Liver (tissue), 7 donors: ENCODE measurements at regions not wholly inside any gene's neighbourhood (a gene's known extent, or its start where the extent isn't known, plus 50 kb on each side); places are given as distances from the start of the nearest gene placed in this dataset.

ENCODE experiments used
- DNase-seq: peaks from one replicate; pipeline ENCODE4 v3.0.0-alpha.2; 2017; ENCODE audit warnings: low spot score
- H3K27ac ChIP-seq, 2 donors: one replicate each; pipeline ENCODE4 v1.7.0; 2013; ENCODE audit warnings: inconsistent platforms in 2 of 2, low read length in 2 of 2, control low read depth in 1 of 2, low read depth in 1 of 2, mild to moderate bottlenecking in 1 of 2
- H3K27me3 ChIP-seq, 4 donors: one replicate each; pipeline versions ENCODE4 v1.6.1 to v1.7.0; 2013; ENCODE audit warnings: low read length in 3 of 4, inconsistent platforms in 1 of 4, mild to moderate bottlenecking in 1 of 4, moderate library complexity in 1 of 4; ENCODE audit not compliant: control insufficient read depth in 4 of 4, insufficient read depth in 4 of 4
- H3K36me3 ChIP-seq, 4 donors: one replicate each; pipeline versions ENCODE4 v1.6.1 to v1.7.0; 2013; ENCODE audit warnings: low read length in 3 of 4, mild to moderate bottlenecking in 3 of 4, low read depth in 1 of 4, moderate library complexity in 1 of 4; ENCODE audit not compliant: control insufficient read depth in 4 of 4, insufficient read depth in 3 of 4
- H3K4me1 ChIP-seq, 4 donors: one replicate each; pipeline versions ENCODE4 v1.6.1 to v1.7.0; 2013; ENCODE audit warnings: low read length in 3 of 4, mild to moderate bottlenecking in 3 of 4, moderate library complexity in 1 of 4; ENCODE audit not compliant: control insufficient read depth in 4 of 4, insufficient read depth in 4 of 4
- H3K4me3 ChIP-seq, 3 donors: one replicate each; pipeline versions ENCODE4 v1.6.1 to v1.7.0; 2013; ENCODE audit warnings: low read length in 3 of 3, control low read depth in 1 of 3, low read depth in 1 of 3, mild to moderate bottlenecking in 1 of 3
- H3K9ac ChIP-seq, 2 donors: one replicate each; pipeline ENCODE4 v1.7.0; 2013; ENCODE audit warnings: low read length in 2 of 2, mild to moderate bottlenecking in 2 of 2, moderate library complexity in 2 of 2, control low read depth in 1 of 2, low read depth in 1 of 2
- H3K9me3 ChIP-seq, 4 donors: one replicate each; pipeline versions ENCODE4 v1.6.1 to v1.7.0; 2013; ENCODE audit warnings: low read length in 3 of 4; ENCODE audit not compliant: control insufficient read depth in 4 of 4
- EGR1 ChIP-seq, 2 donors: IDR thresholded peaks; 2 replicates each; pipeline ENCODE4 v1.6.1; 2016 to 2018; ENCODE audit warnings: antibody characterized with exemption in 2 of 2, low read depth in 2 of 2
- FOXA1 ChIP-seq: IDR thresholded peaks from 2 replicates; pipeline ENCODE4 v1.6.1; 2016; ENCODE audit warnings: antibody characterized with exemption
- FOXA2 ChIP-seq: IDR thresholded peaks from 2 replicates; pipeline ENCODE4 v1.6.1; 2016; ENCODE audit warnings: antibody characterized with exemption
- GABPA ChIP-seq, 2 donors: IDR thresholded peaks in 1 of 2; conservative IDR thresholded peaks in 1 of 2; 2 replicates each; pipeline ENCODE4 v1.6.1; 2016; ENCODE audit warnings: antibody characterized with exemption in 2 of 2, mild to moderate bottlenecking in 1 of 2, moderate library complexity in 1 of 2
- HNF4A ChIP-seq, 2 donors: conservative IDR thresholded peaks; 2 replicates each; pipeline ENCODE4 v1.6.1; 2016; ENCODE audit warnings: antibody characterized with exemption in 2 of 2, mild to moderate bottlenecking in 2 of 2
- HNF4G ChIP-seq: IDR thresholded peaks from 2 replicates; pipeline ENCODE4 v1.6.1; 2016; ENCODE audit warnings: antibody characterized with exemption
- JUND ChIP-seq, 2 donors: IDR thresholded peaks; 2 replicates each; pipeline ENCODE4 v1.6.1; 2016; ENCODE audit warnings: antibody characterized with exemption in 2 of 2
- NR2F2 ChIP-seq: IDR thresholded peaks from 2 replicates; pipeline ENCODE4 v1.6.1; 2016; ENCODE audit warnings: antibody characterized with exemption
- RAD21 ChIP-seq, 2 donors: IDR thresholded peaks; 2 replicates each; pipeline ENCODE4 v1.6.1; 2016; ENCODE audit warnings: antibody characterized with exemption in 2 of 2, mild to moderate bottlenecking in 2 of 2
- RXRA ChIP-seq, 2 donors: IDR thresholded peaks; 2 replicates each; pipeline ENCODE4 v1.6.1; 2017 to 2018; ENCODE audit warnings: antibody characterized with exemption in 2 of 2, mild to moderate bottlenecking in 1 of 2
- TAF1 ChIP-seq: conservative IDR thresholded peaks from 2 replicates; pipeline ENCODE4 v1.6.1; 2016; ENCODE audit warnings: antibody characterized with exemption, mild to moderate bottlenecking
- YY1 ChIP-seq: IDR thresholded peaks from 2 replicates; pipeline ENCODE4 v1.6.1; 2016; ENCODE audit warnings: antibody characterized with exemption, mild to moderate bottlenecking
- TF ChIP-seq, protein P1 (sequence below): fragments of 150-350 bp; IDR thresholded peaks from 2 replicates; pipeline ENCODE4 v1.5.1; 2017; ENCODE audit warnings: improper control_type of control experiment, low read depth, low read length; ENCODE audit not compliant: missing input control
- TF ChIP-seq, protein P2 (sequence below): IDR thresholded peaks from 2 replicates; pipeline ENCODE4 v1.6.1; 2016; ENCODE audit warnings: antibody characterized with exemption, mild to moderate bottlenecking
- TF ChIP-seq, protein P3 (sequence below): IDR thresholded peaks from 2 replicates; pipeline ENCODE4 v1.6.1; 2016; ENCODE audit warnings: antibody characterized with exemption
- donor health status: healthy.
- donor health status: healthy.
- donor health status: healthy.
- donor health status: healthy.

DNA sequence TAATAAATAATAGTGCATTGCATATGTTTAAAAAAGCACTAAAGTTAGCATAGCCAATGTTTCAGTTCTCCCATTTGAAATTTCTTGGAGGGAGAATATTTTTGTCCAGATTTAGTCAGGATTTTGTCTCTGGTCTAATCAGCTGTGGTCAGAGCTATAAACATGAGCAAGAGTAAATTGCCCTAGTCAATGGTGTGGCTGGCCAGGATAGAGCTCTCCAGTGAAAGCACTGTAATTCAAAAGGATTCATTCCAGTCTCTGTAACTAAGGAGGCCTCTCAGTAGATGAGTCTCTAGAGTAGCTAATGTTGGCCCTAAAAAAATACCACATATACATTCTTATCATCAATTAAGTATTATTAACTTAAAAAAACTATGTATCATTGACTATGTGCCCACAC is 241.6 kb downstream of the CDCA7 start:
- H3K4me3 ChIP-seq: no peak overlapping the region
- no peaks in the 10 kb centered on the region for H3K27me3 ChIP-seq
- H3K4me1 ChIP-seq: peaks cover 0 to 2% (median 0%) of the 10 kb centered on the region in 4 donors
- H3K36me3 ChIP-seq: no peaks in the 10 kb centered on the region
- TF ChIP-seq GABPA (IDR thresholded peaks at IDR 0.05 in 1 of 2, conservative IDR thresholded peaks at IDR 0.05 in 1 of 2): no peak
- TF ChIP-seq TAF1: no peak
- no peak for TF ChIP-seq RXRA (IDR thresholded peaks at IDR 0.05)
- no peak for TF ChIP-seq FOXA1
- TF ChIP-seq, protein P1, sequence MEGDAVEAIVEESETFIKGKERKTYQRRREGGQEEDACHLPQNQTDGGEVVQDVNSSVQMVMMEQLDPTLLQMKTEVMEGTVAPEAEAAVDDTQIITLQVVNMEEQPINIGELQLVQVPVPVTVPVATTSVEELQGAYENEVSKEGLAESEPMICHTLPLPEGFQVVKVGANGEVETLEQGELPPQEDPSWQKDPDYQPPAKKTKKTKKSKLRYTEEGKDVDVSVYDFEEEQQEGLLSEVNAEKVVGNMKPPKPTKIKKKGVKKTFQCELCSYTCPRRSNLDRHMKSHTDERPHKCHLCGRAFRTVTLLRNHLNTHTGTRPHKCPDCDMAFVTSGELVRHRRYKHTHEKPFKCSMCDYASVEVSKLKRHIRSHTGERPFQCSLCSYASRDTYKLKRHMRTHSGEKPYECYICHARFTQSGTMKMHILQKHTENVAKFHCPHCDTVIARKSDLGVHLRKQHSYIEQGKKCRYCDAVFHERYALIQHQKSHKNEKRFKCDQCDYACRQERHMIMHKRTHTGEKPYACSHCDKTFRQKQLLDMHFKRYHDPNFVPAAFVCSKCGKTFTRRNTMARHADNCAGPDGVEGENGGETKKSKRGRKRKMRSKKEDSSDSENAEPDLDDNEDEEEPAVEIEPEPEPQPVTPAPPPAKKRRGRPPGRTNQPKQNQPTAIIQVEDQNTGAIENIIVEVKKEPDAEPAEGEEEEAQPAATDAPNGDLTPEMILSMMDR: no peak
- TF ChIP-seq NR2F2: no peak
- no peak for TF ChIP-seq HNF4A (conservative IDR thresholded peaks at IDR 0.05)
- TF ChIP-seq FOXA2: no peak
- TF ChIP-seq YY1: no peak
- TF ChIP-seq HNF4G: no peak
- H3K9me3 ChIP-seq: no peaks in the 10 kb centered on the region
- no peak overlapping the region for H3K27ac ChIP-seq
- no peak overlapping the region for H3K9ac ChIP-seq
- DNase-seq: no peak

DNA sequence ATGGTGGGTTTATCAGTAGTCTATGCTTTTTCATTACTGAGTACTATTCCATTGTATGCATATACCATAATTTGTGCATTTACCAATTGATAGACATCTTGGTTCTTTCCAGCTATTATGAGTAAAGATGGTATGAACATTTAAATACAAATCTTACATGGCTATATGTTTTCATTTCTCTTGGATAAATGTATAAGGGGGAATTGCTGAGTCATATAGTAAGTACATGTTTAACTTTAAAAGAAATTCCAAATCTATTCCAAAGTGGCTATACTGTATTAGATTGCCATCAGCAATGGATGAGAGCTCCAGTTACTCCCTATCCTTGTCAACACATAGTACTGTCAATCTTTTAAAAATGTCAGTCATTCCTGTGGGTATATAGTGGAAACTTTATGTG is 243.9 kb downstream of the CDCA7 start:
- no peak overlapping the region for H3K27ac ChIP-seq
- H3K36me3 ChIP-seq: no peaks in the 10 kb centered on the region
- H3K9ac ChIP-seq: no peak overlapping the region
- no peaks in the 10 kb centered on the region for H3K27me3 ChIP-seq
- DNase-seq: no peak
- no peak overlapping the region for H3K4me3 ChIP-seq
- TF ChIP-seq, protein P1: no peak
- no peak for TF ChIP-seq YY1
- TF ChIP-seq FOXA2: no peak
- TF ChIP-seq FOXA1: no peak
- TF ChIP-seq TAF1: no peak
- TF ChIP-seq, protein P2, sequence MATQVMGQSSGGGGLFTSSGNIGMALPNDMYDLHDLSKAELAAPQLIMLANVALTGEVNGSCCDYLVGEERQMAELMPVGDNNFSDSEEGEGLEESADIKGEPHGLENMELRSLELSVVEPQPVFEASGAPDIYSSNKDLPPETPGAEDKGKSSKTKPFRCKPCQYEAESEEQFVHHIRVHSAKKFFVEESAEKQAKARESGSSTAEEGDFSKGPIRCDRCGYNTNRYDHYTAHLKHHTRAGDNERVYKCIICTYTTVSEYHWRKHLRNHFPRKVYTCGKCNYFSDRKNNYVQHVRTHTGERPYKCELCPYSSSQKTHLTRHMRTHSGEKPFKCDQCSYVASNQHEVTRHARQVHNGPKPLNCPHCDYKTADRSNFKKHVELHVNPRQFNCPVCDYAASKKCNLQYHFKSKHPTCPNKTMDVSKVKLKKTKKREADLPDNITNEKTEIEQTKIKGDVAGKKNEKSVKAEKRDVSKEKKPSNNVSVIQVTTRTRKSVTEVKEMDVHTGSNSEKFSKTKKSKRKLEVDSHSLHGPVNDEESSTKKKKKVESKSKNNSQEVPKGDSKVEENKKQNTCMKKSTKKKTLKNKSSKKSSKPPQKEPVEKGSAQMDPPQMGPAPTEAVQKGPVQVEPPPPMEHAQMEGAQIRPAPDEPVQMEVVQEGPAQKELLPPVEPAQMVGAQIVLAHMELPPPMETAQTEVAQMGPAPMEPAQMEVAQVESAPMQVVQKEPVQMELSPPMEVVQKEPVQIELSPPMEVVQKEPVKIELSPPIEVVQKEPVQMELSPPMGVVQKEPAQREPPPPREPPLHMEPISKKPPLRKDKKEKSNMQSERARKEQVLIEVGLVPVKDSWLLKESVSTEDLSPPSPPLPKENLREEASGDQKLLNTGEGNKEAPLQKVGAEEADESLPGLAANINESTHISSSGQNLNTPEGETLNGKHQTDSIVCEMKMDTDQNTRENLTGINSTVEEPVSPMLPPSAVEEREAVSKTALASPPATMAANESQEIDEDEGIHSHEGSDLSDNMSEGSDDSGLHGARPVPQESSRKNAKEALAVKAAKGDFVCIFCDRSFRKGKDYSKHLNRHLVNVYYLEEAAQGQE: no peak
- TF ChIP-seq HNF4G: no peak
- TF ChIP-seq, protein P3, sequence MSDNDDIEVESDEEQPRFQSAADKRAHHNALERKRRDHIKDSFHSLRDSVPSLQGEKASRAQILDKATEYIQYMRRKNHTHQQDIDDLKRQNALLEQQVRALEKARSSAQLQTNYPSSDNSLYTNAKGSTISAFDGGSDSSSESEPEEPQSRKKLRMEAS: no peak
- TF ChIP-seq RAD21 (IDR thresholded peaks at IDR 0.05): no peak
- no peak for TF ChIP-seq GABPA (IDR thresholded peaks at IDR 0.05 in 1 of 2, conservative IDR thresholded peaks at IDR 0.05 in 1 of 2)
- no peak for TF ChIP-seq EGR1 (IDR thresholded peaks at IDR 0.05; ENCODE audit: low read depth in 2 of 2)
- no peak for TF ChIP-seq JUND (IDR thresholded peaks at IDR 0.05)
- no peaks in the 10 kb centered on the region for H3K9me3 ChIP-seq
- H3K4me1 ChIP-seq: no peaks in the 10 kb centered on the region
